ENCODE measurements at regions not wholly inside any gene's neighbourhood (a gene's known extent, or its start where the extent isn't known, plus 50 kb on each side); places are given as distances from the start of the nearest gene placed in this dataset.

DNA sequence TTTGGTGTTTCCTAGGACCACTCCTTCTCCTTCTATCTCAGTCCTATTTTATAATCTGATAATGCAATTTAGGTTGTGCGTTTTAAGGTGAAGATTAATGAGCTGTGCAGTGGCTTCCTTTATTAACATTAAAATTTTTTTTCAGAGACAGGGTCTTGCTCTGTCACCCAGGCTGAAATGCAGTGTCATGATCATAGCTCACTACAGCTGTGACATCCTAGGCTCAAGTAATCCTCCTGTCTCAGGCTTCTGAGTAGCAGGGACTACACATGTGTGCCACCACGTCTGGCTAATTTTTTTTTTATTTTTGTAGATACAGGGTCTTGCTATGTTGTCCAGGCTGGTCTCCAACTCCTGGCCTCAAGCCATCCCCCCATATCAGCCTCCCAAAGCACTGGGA lies 53.0 kb upstream of the DSP start:
- 8% methylated on average over 2 of the region's 2 CpGs for WGBS (ENCODE audit: low lambda C conversion rate)
- no peaks in the 10 kb centered on the region for H3K79me2 ChIP-seq (ENCODE audit: insufficient read depth)
- H3K9me2 ChIP-seq, result no peaks in the 10 kb centered on the region
- no peak overlapping the region for H2AFZ ChIP-seq (ENCODE audit: low read depth)
- no peaks in the 10 kb centered on the region for H3K4me1 ChIP-seq (ENCODE audit: control insufficient read depth in 1 of 2, insufficient read depth in 2 of 2, low read depth in 1 of 2, low read length in 1 of 2)
- POLR2A ChIA-PET, result no interaction called here
- H3K27me3 ChIP-seq (ENCODE audit: insufficient read depth), result peaks cover 10% of the 10 kb centered on the region; the same call in 1 of the 2 replicates
- H3K4me2 ChIP-seq, result no peak overlapping the region
- no peak overlapping the region for H3K9ac ChIP-seq
- no peak overlapping the region for H3K4me3 ChIP-seq (ENCODE audit: low read depth in 2 of 2, low read length in 1 of 2)
- H3F3A ChIP-seq (replicated peaks; ENCODE audit: insufficient read depth), result no peaks in the 10 kb centered on the region
- TF ChIP-seq RCOR1 (IDR thresholded peaks at IDR 0.05; ENCODE audit: low read length) (no peak), MEF2A (IDR thresholded peaks at IDR 0.05; ENCODE audit: borderline replicate concordance, low read depth) (no peak), ELF1 (IDR thresholded peaks at IDR 0.05) (no peak)
- H3K9me3 ChIP-seq, result no peaks in the 10 kb centered on the region
- CTCF ChIA-PET, result no interaction called here
- H4K20me1 ChIP-seq (ENCODE audit: insufficient read depth), result no peaks in the 10 kb centered on the region
- H3K27ac ChIP-seq (ENCODE audit: low read depth in 2 of 2, low read length in 1 of 2), result no peak overlapping the region
- no peaks in the 10 kb centered on the region for H3K36me3 ChIP-seq (replicated peaks in 1 of 2; ENCODE audit: control insufficient read depth in 1 of 2, insufficient read depth in 2 of 2, low read length in 1 of 2)
- DNase-seq, result no peak

DNA sequence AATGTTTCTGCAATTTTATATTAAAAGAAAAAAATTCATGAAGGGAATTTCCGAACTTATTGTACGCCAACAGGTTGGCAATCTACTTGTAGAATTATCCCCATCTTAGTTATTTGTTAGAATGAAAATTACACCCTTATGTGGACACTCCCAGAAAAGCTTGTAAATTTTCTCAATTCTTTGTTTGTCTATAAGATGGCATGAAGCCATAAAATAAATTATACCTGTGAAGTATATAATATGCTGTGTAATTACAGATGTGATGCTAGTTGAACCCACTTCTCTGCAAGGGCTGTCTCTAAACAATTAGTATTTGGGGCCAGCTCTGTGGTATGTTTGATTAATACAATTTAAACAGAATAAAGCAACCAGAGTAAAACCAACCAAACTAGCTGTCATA lies 52.1 kb upstream of the DSP start:
- Histone ChIP-seq H3K4me1 (ENCODE audit: control insufficient read depth in 1 of 2, insufficient read depth in 2 of 2, low read depth in 1 of 2, low read length in 1 of 2) (no peaks in the 10 kb centered on the region), H3K9me2 (no peaks in the 10 kb centered on the region), H3K9ac (no peak overlapping the region), H4K20me1 (ENCODE audit: insufficient read depth) (no peaks in the 10 kb centered on the region), H2AFZ (ENCODE audit: low read depth) (no peak overlapping the region), H3F3A (replicated peaks; ENCODE audit: insufficient read depth) (no peaks in the 10 kb centered on the region), H3K36me3 (replicated peaks in 1 of 2; ENCODE audit: control insufficient read depth in 1 of 2, insufficient read depth in 2 of 2, low read length in 1 of 2) (no peaks in the 10 kb centered on the region), H3K4me3 (ENCODE audit: low read depth in 2 of 2, low read length in 1 of 2) (no peak overlapping the region), H3K9me3 (no peaks in the 10 kb centered on the region), H3K27me3 (ENCODE audit: insufficient read depth) (peaks cover 14% of the 10 kb centered on the region; the same call in 1 of the 2 replicates), H3K79me2 (ENCODE audit: insufficient read depth) (no peaks in the 10 kb centered on the region), H3K4me2 (no peak overlapping the region), H3K27ac (ENCODE audit: low read depth in 2 of 2, low read length in 1 of 2) (no peak overlapping the region)
- 29% methylated on average over 2 of the region's 2 CpGs for WGBS (ENCODE audit: low lambda C conversion rate)
- ChIA-PET POLR2A (no interaction called here), CTCF (no interaction called here)
- no peak for TF ChIP-seq RFX5 (IDR thresholded peaks at IDR 0.05; ENCODE audit: low read length)
- no peak for TF ChIP-seq SIN3A (IDR thresholded peaks at IDR 0.05; ENCODE audit: borderline replicate concordance, low read depth, low read length)
- TF ChIP-seq GATA2 (CRISPR knock-in tag; IDR thresholded peaks at IDR 0.05), result no peak
- TF ChIP-seq MEF2A (IDR thresholded peaks at IDR 0.05; ENCODE audit: borderline replicate concordance, low read depth), result no peak
- TF ChIP-seq JUND (IDR thresholded peaks at IDR 0.05), result no peak
- TF ChIP-seq, protein P1, sequence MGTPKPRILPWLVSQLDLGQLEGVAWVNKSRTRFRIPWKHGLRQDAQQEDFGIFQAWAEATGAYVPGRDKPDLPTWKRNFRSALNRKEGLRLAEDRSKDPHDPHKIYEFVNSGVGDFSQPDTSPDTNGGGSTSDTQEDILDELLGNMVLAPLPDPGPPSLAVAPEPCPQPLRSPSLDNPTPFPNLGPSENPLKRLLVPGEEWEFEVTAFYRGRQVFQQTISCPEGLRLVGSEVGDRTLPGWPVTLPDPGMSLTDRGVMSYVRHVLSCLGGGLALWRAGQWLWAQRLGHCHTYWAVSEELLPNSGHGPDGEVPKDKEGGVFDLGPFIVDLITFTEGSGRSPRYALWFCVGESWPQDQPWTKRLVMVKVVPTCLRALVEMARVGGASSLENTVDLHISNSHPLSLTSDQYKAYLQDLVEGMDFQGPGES (IDR thresholded peaks at IDR 0.05; ENCODE audit: low read depth, low read length), result no peak
- TF ChIP-seq NRF1 (IDR thresholded peaks at IDR 0.05; ENCODE audit: low read depth, low read length), result no peak
- no peak for DNase-seq
